KMS-11 (cell line): ENCODE measurements at regions not wholly inside any gene's neighbourhood (a gene's known extent, or its start where the extent isn't known, plus 50 kb on each side); places are given as distances from the start of the nearest gene placed in this dataset.

ENCODE experiments used
- H2AFZ ChIP-seq: fragments of 200-600 bp; sonication (generic); 2 replicates; pipeline ENCODE4 v1.6.1; 2016; ENCODE audit warnings: antibody characterized with exemption, mixed run types, low read depth
- H3K27ac ChIP-seq: fragments of 200-600 bp; sonication (generic); 2 replicates; pipeline ENCODE4 v1.6.1; 2016; ENCODE audit warnings: mild to moderate bottlenecking, mixed run types
- H3K27me3 ChIP-seq: fragments of 200-600 bp; sonication (generic); 2 replicates; pipeline ENCODE4 v1.6.1; 2017; ENCODE audit warnings: mild to moderate bottlenecking, low read depth, mixed run types, moderate library complexity; ENCODE audit not compliant: insufficient read depth
- H3K36me3 ChIP-seq: fragments of 200-600 bp; sonication (generic); 2 replicates; pipeline ENCODE4 v1.6.1; 2017; ENCODE audit warnings: mild to moderate bottlenecking, mixed run types; ENCODE audit not compliant: insufficient read depth
- H3K4me1 ChIP-seq: fragments of 200-600 bp; sonication (generic); 2 replicates; pipeline ENCODE4 v1.6.1; 2016; ENCODE audit warnings: mild to moderate bottlenecking, low read depth, mixed run types; ENCODE audit not compliant: poor library complexity, severe bottlenecking
- H3K4me2 ChIP-seq: fragments of 200-600 bp; sonication (generic); 2 replicates; pipeline ENCODE4 v1.7.0; 2016; ENCODE audit warnings: mild to moderate bottlenecking, mixed run types
- H3K4me3 ChIP-seq: fragments of 200-600 bp; sonication (generic); IDR thresholded peaks from 2 replicates; pipeline ENCODE4 v1.6.1; 2017; ENCODE audit warnings: low read depth, low read length, mixed read lengths; ENCODE audit not compliant: insufficient read depth
- H3K79me2 ChIP-seq: fragments of 200-600 bp; sonication (generic); 2 replicates; pipeline ENCODE4 v1.6.1; 2016; ENCODE audit warnings: low read depth, mixed run types; ENCODE audit not compliant: insufficient read depth
- H3K9ac ChIP-seq: fragments of 200-600 bp; sonication (generic); 2 replicates; pipeline ENCODE4 v1.6.1; 2016; ENCODE audit warnings: mild to moderate bottlenecking, mixed run types
- H4K20me1 ChIP-seq: fragments of 200-600 bp; sonication (generic); 2 replicates; pipeline ENCODE4 v1.6.1; 2016; ENCODE audit warnings: mild to moderate bottlenecking, mixed run types; ENCODE audit not compliant: insufficient read depth
- CTCF ChIP-seq: fragments of 200-600 bp; sonication (generic); conservative IDR thresholded peaks from 2 replicates; pipeline ENCODE4 v1.6.1; 2017; ENCODE audit warnings: low read depth, mild to moderate bottlenecking, antibody characterized with exemption, low read length, moderate library complexity, mixed read lengths

GRCh38 chr2:189261431-189261841, 81.9 kb upstream of the COL5A2 start:
- Histone ChIP-seq H3K4me1 (no peaks in the 10 kb centered on the region), H3K36me3 (no peaks in the 10 kb centered on the region), H3K4me2 (no peak overlapping the region)

GRCh38 chr2:189261916-189262315, 82.4 kb upstream of the COL5A2 start:
- Histone ChIP-seq H3K27me3 (no peaks in the 10 kb centered on the region), H2AFZ (no peak overlapping the region), H3K27ac (no peak overlapping the region), H3K4me2 (no peak overlapping the region), H4K20me1 (no peaks in the 10 kb centered on the region), H3K9ac (no peak overlapping the region), H3K79me2 (no peaks in the 10 kb centered on the region), H3K4me1 (no peaks in the 10 kb centered on the region), H3K36me3 (no peaks in the 10 kb centered on the region), H3K4me3 (no peak overlapping the region)
- no peak for TF ChIP-seq CTCF

More at GRCh38 chr2:189261431-189261841, 81.9 kb upstream of the COL5A2 start:
- Histone ChIP-seq H2AFZ (no peak overlapping the region), H3K27me3 (no peaks in the 10 kb centered on the region), H3K79me2 (no peaks in the 10 kb centered on the region), H3K4me3 (no peak overlapping the region), H3K9ac (no peak overlapping the region), H4K20me1 (no peaks in the 10 kb centered on the region), H3K27ac (no peak overlapping the region)
- no peak for TF ChIP-seq CTCF

GRCh38 chr2:189265696-189266320, 86.2 kb upstream of the COL5A2 start:
- TF ChIP-seq CTCF, result no peak
- Histone ChIP-seq H3K79me2 (no peaks in the 10 kb centered on the region), H3K4me2 (no peak overlapping the region), H3K27me3 (no peaks in the 10 kb centered on the region), H3K4me3 (no peak overlapping the region), H3K36me3 (no peaks in the 10 kb centered on the region), H2AFZ (no peak overlapping the region), H4K20me1 (no peaks in the 10 kb centered on the region), H3K9ac (no peak overlapping the region), H3K27ac (no peak overlapping the region), H3K4me1 (no peaks in the 10 kb centered on the region)

GRCh38 chr2:189267491-189267890, 87.9 kb upstream of the COL5A2 start:
- Histone ChIP-seq H4K20me1 (no peaks in the 10 kb centered on the region), H3K4me3 (no peak overlapping the region), H3K9ac (no peak overlapping the region), H3K27me3 (no peaks in the 10 kb centered on the region), H3K36me3 (no peaks in the 10 kb centered on the region), H3K27ac (no peak overlapping the region), H2AFZ (no peak overlapping the region), H3K79me2 (no peaks in the 10 kb centered on the region), H3K4me2 (no peak overlapping the region), H3K4me1 (no peaks in the 10 kb centered on the region)
- TF ChIP-seq CTCF, result no peak
